Upper lobe of left lung (tissue), 6 donors: ENCODE measurements at regions not wholly inside any gene's neighbourhood (a gene's known extent, or its start where the extent isn't known, plus 50 kb on each side); places are given as distances from the start of the nearest gene placed in this dataset.

Experiments
- ATAC-seq, 2 donors: fragments of 200-7000 bp; cut with Tn5 transposase; one replicate each; pipeline ENCODE4 v1.9.1; 2022; ENCODE audit warnings: mild to moderate bottlenecking in 2 of 2, moderate library complexity in 2 of 2; ENCODE audit not compliant: low FRiP score in 2 of 2
- DNase-seq, 2 donors: peaks; one replicate each; pipeline ENCODE4 v3.0.0-alpha.2; 2019 to 2020
- H3K27ac ChIP-seq, 4 donors: fragments of 200-600 bp; sonication (generic); one replicate each; pipeline ENCODE4 v1.5.1; 2016 to 2019
- H3K27me3 ChIP-seq, 4 donors: fragments of 200-600 bp; sonication (generic); one replicate each; pipeline ENCODE4 v1.5.1; 2017 to 2019
- H3K36me3 ChIP-seq, 4 donors: fragments of 200-600 bp; sonication (generic); one replicate each; pipeline ENCODE4 v1.5.1; 2016 to 2019
- H3K4me1 ChIP-seq, 4 donors: fragments of 200-600 bp; sonication (generic); one replicate each; pipeline ENCODE4 v1.5.1; 2018 to 2019
- H3K4me3 ChIP-seq, 4 donors: fragments of 200-600 bp; sonication (generic); one replicate each; pipeline ENCODE4 v1.5.1; 2017 to 2019; ENCODE audit warnings: mild to moderate bottlenecking in 2 of 4, moderate library complexity in 1 of 4
- H3K9me3 ChIP-seq, 4 donors: fragments of 200-600 bp; sonication (generic); one replicate each; pipeline ENCODE4 v1.5.1; 2018 to 2019
- CTCF ChIP-seq, 6 experiments: fragments of 450-650 bp in 4 of 6; fragments of 200-600 bp in 2 of 6; sonication (generic) in 2 of 6; IDR thresholded peaks; one replicate each; pipeline ENCODE4 v1.5.1; 2016 to 2019; ENCODE audit warnings: antibody characterized with exemption in 6 of 6
- EP300 ChIP-seq, 4 donors: sonication (generic); formaldehyde crosslinking; IDR thresholded peaks; one replicate each; pipeline ENCODE4 v1.5.1; 2017; ENCODE audit warnings: antibody characterized with exemption in 4 of 4, control low read depth in 2 of 4
- POLR2A ChIP-seq, 4 donors: fragments of 450-650 bp; IDR thresholded peaks; one replicate each; pipeline ENCODE4 v1.5.1; 2016 to 2017; ENCODE audit warnings: antibody characterized with exemption in 4 of 4, mild to moderate bottlenecking in 2 of 4
- POLR2AphosphoS5 ChIP-seq, 2 donors: sonication (generic); formaldehyde crosslinking; IDR thresholded peaks; one replicate each; pipeline ENCODE4 v1.5.1; 2017; ENCODE audit warnings: antibody characterized with exemption in 2 of 2
- WGBS, 2 donors: methylation state at CpG; one replicate each; pipeline ENCODE4 v1.1.5; 2017 to 2018; 5-methylcytosine and 5-hydroxymethylcytosine counted together
- donor health status: DM: no; HTN: no; CAD: no; lungs with moderate emphysema.
- donor health status: DM: no; HTN: yes; CAD: no; lungs with severe emphysema.

GRCh38 chr9:20243841-20244240 lies 378.5 kb downstream of the MLLT3 start:
- Histone ChIP-seq H3K27ac (no peak overlapping the region), H3K36me3 (no peaks in the 10 kb centered on the region), H3K4me1 (peaks cover 0 to 8% (median 4%) of the 10 kb centered on the region in 4 donors), H3K9me3 (peaks cover 0 to 7% (median 0%) of the 10 kb centered on the region in 4 donors), H3K27me3 (no peaks in the 10 kb centered on the region), H3K4me3 (no peak overlapping the region)
- no peak for ATAC-seq
- 52 to 55% methylated on average over 6 of the region's 6 CpGs for WGBS, 2 donors
- TF ChIP-seq POLR2A (IDR thresholded peaks at IDR 0.05): no peak
- TF ChIP-seq POLR2AphosphoS5 (IDR thresholded peaks at IDR 0.05): no peak
- TF ChIP-seq EP300 (IDR thresholded peaks at IDR 0.05): no peak
- TF ChIP-seq CTCF (IDR thresholded peaks at IDR 0.05): no peak
- no peak for DNase-seq

DNA sequence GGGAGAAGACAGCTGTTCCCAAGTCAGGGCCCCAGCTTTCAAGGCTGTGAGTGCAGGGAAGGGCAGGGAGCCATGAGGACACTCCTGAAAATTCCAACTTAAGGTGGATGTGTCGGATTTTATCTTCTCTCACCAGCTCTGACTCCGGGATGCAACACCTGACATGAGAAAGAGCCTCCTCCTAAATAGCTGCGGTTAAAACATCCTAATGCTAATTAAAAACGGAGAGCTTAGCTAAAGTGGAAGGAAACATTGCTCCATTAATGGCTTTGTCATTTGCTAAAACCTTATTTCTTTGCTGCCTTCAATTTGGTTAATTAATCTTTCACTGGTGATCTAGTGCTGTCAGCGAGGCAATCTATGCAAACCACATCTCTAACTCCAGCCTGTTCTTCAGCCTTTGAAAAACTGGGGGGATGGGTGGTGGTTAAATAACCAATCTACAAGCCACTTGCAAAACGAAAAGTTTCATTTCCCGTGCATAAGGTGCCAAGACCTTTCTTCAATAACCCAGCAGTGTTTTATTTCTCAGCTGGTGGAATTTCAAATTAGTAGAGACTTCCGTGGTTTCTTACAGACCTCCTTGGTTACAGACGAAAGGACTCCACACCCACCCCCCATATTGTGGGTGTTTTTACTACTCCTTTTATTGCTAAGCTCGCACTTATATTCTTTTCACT lies 379.6 kb downstream of the MLLT3 start:
- peaks cover 0 to 8% (median 4%) of the 10 kb centered on the region in 4 donors for H3K4me1 ChIP-seq
- WGBS, 2 donors: 44 to 59% methylated on average over 10 of the region's 10 CpGs
- H3K27me3 ChIP-seq: no peaks in the 10 kb centered on the region
- H3K9me3 ChIP-seq: no peaks in the 10 kb centered on the region
- no peak for ATAC-seq
- H3K27ac ChIP-seq: no peak overlapping the region
- TF ChIP-seq POLR2AphosphoS5 (IDR thresholded peaks at IDR 0.05): no peak
- no peak for TF ChIP-seq CTCF (IDR thresholded peaks at IDR 0.05)
- no peak for TF ChIP-seq POLR2A (IDR thresholded peaks at IDR 0.05)
- no peak for TF ChIP-seq EP300 (IDR thresholded peaks at IDR 0.05)
- DNase-seq: no peak
- no peak overlapping the region for H3K4me3 ChIP-seq
- H3K36me3 ChIP-seq: no peaks in the 10 kb centered on the region

- no peak overlapping the region for H3K27ac ChIP-seq
- no peaks in the 10 kb centered on the region for H3K9me3 ChIP-seq
- no peaks in the 10 kb centered on the region for H3K27me3 ChIP-seq
- H3K4me1 ChIP-seq: peaks cover 0 to 8% (median 4%) of the 10 kb centered on the region in 4 donors
- WGBS, 2 donors: 89 to 93% methylated on average over 2 of the region's 2 CpGs
- ATAC-seq (no peak), DNase-seq (no peak)
- no peak for TF ChIP-seq EP300 (IDR thresholded peaks at IDR 0.05)
- no peak for TF ChIP-seq POLR2AphosphoS5 (IDR thresholded peaks at IDR 0.05)
- TF ChIP-seq CTCF (IDR thresholded peaks at IDR 0.05): no peak
- TF ChIP-seq POLR2A (IDR thresholded peaks at IDR 0.05): no peak
- H3K36me3 ChIP-seq: no peaks in the 10 kb centered on the region
- no peak overlapping the region for H3K4me3 ChIP-seq
Observed at GRCh38 chr9:20240498-20240897, 381.8 kb downstream of the MLLT3 start.

DNA sequence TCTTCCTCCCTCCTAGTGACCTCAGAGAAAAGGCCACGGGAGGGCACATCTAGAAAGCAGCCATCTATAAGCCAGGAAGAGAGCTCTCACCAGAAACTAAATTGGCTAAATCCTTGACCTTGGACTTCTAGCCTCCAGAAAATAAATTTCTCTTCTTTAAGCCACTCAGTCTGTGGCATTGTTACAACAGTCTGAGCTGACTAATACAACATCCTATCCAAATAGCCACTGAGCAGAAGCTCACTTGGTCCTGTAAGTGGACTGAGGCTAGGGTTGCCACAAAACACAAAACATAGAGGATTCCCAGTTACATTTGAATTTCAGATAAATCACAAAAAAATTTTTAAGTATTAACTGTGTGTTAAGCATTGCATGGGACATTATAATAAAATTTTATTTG lies 383.4 kb downstream of the MLLT3 start:
- Histone ChIP-seq H3K27ac (no peak overlapping the region), H3K4me3 (no peak overlapping the region), H3K9me3 (no peaks in the 10 kb centered on the region), H3K4me1 (peaks cover 0 to 5% (median 3%) of the 10 kb centered on the region in 4 donors), H3K27me3 (no peaks in the 10 kb centered on the region), H3K36me3 (no peaks in the 10 kb centered on the region)
- DNase-seq (no peak), ATAC-seq (no peak)
- 81 to 89% methylated on average over 1 of the region's 1 CpG for WGBS, 2 donors
- TF ChIP-seq EP300 (IDR thresholded peaks at IDR 0.05) (no peak), CTCF (IDR thresholded peaks at IDR 0.05) (no peak), POLR2A (IDR thresholded peaks at IDR 0.05) (no peak), POLR2AphosphoS5 (IDR thresholded peaks at IDR 0.05) (no peak)

DNA sequence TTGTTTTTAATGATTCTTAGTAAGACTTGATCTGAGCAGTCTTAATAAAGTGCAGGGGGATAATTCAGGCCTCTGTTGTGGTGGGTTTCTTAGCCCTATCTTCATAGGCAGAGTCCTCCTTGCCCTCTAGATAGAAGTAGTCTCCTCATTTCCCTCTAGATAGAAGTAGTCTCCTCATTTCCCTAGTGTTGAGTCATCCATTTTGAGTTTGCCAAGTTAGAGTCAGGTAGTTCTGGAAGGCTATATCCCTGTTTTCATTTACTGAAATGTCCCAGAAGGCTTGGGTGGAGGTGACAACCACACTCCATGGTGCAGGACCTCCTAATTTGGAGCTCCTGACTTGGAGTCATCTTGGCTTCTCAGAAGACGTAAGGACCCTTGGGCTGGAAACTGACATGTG lies 384.6 kb downstream of the MLLT3 start:
- no peaks in the 10 kb centered on the region for H3K9me3 ChIP-seq
- 100% methylated on average over 1 of the region's 1 CpG for WGBS, 2 donors
- no peak overlapping the region for H3K27ac ChIP-seq
- H3K4me3 ChIP-seq: no peak overlapping the region
- no peak for DNase-seq
- TF ChIP-seq POLR2AphosphoS5 (IDR thresholded peaks at IDR 0.05): no peak
- TF ChIP-seq CTCF (IDR thresholded peaks at IDR 0.05): no peak
- no peak for TF ChIP-seq EP300 (IDR thresholded peaks at IDR 0.05)
- TF ChIP-seq POLR2A (IDR thresholded peaks at IDR 0.05): no peak
- no peak for ATAC-seq
- H3K27me3 ChIP-seq: no peaks in the 10 kb centered on the region
- no peaks in the 10 kb centered on the region for H3K36me3 ChIP-seq
- H3K4me1 ChIP-seq: no peaks in the 10 kb centered on the region
